ENCODE measurements at regions not wholly inside any gene's neighbourhood (a gene's known extent, or its start where the extent isn't known, plus 50 kb on each side); places are given as distances from the start of the nearest gene placed in this dataset.
A peak's percentile ranks its signal among the peaks of the same experiment; 100 is the strongest.

DNA sequence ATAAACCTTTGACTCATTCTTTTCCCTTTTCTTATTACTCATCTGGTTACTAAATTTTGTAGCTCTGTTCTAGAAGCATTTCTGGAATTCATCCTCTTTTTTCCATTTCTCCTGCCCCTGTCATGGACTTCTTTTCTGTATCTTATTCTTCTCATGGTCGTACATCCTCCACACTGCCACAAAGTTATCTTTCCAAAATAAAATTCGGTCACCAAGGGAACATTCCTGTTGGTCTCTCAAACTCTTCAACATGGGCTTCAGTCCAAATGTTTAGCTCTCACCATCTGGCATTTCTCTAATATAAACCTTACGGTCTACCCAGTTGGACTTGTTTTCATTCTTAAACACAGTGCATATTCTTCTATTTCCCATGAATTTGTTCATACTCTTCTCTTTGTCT is 428.8 kb upstream of the ID4 start:
- intact Hi-C loops (cut with DNase I) = no loop called here
- Histone ChIP-seq H3K36me3 (no peaks in the 10 kb centered on the region), H3K4me1 (no peaks in the 10 kb centered on the region), H3K27ac (no peak overlapping the region), H3K27me3 (no peaks in the 10 kb centered on the region), H3K4me3 (no peak overlapping the region), H3K9me3 (peaks cover 18% of the 10 kb centered on the region)
- DNase-seq (no peak), ATAC-seq (no peak)
- TF ChIP-seq, protein P1, sequence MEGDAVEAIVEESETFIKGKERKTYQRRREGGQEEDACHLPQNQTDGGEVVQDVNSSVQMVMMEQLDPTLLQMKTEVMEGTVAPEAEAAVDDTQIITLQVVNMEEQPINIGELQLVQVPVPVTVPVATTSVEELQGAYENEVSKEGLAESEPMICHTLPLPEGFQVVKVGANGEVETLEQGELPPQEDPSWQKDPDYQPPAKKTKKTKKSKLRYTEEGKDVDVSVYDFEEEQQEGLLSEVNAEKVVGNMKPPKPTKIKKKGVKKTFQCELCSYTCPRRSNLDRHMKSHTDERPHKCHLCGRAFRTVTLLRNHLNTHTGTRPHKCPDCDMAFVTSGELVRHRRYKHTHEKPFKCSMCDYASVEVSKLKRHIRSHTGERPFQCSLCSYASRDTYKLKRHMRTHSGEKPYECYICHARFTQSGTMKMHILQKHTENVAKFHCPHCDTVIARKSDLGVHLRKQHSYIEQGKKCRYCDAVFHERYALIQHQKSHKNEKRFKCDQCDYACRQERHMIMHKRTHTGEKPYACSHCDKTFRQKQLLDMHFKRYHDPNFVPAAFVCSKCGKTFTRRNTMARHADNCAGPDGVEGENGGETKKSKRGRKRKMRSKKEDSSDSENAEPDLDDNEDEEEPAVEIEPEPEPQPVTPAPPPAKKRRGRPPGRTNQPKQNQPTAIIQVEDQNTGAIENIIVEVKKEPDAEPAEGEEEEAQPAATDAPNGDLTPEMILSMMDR (IDR thresholded peaks at IDR 0.05) = no peak

- no peak for DNase-seq
- intact Hi-C loops (cut with DNase I) = no loop called here
- Histone ChIP-seq H3K9me3 (peaks cover 7% of the 10 kb centered on the region), H3K27me3 (no peaks in the 10 kb centered on the region), H3K4me1 (no peaks in the 10 kb centered on the region), H3K36me3 (no peaks in the 10 kb centered on the region), H3K4me3 (no peak overlapping the region), H3K27ac (no peak overlapping the region)
- TF ChIP-seq, protein P1 (IDR thresholded peaks at IDR 0.05) = no peak
- ATAC-seq = peak; percentile 91
Observed at GRCh38 chr6:19410481-19410880, 426.7 kb upstream of the ID4 start.

DNA sequence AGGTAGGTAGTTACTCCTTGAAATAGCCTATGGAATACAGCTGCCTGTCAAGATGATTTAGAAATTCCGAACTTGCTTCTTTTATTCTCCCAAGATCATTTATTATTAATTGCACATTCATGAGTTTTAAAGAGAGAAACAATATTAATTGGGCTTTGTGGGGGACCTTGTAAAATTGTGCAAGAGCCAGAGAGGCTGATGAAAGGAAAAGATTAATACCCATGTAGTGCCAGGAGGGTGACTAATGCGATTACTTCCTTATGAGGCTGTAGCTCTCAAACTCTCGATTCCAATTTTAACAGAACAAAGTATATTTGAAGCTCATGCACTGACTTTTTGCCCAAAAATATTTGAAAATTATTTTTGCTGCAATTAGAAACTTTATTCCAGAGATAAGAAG is 423.8 kb upstream of the ID4 start:
- TF ChIP-seq, protein P1 (IDR thresholded peaks at IDR 0.05) = no peak
- Histone ChIP-seq H3K4me3 (no peak overlapping the region), H3K9me3 (no peaks in the 10 kb centered on the region), H3K36me3 (no peaks in the 10 kb centered on the region), H3K4me1 (no peaks in the 10 kb centered on the region), H3K27me3 (no peaks in the 10 kb centered on the region), H3K27ac (no peak overlapping the region)
- intact Hi-C loops (cut with DNase I) = no loop called here
- DNase-seq (no peak), ATAC-seq (no peak)

DNA sequence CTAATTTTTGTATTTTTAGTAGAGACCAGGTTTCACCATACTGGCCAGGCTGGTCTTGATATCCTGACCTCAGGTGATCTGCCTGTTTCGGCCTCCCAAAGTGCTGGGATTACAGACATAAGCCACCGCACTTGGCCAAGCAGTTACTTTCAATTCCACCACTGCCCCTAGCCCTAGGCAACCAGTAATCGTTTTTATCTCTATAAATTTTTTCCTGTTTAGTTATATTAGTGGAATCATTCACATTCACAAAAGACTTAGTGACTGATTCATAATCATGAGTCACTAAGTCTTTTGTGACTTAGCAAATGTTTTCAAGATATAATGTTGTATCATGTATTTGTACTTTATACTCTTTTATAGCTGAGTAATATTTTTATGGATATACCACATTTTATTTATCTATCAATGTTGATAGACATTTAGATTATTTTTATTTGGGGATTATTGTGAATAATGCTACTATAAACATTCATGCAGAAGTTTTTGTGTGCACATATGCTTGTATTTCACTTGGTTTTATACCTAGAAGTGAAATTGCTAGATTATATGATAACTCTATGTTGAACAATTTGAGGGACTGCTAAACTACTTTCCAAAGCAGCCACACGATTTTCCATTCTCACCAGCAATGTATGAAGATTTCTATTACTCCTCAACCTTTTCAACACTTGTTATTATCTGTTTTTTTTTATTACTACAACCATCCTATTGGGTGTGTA is 421.4 kb upstream of the ID4 start:
- no peaks in the 10 kb centered on the region for H3K4me1 ChIP-seq
- ATAC-seq (no peak), DNase-seq (no peak)
- intact Hi-C loops (cut with DNase I) = no loop called here
- no peak overlapping the region for H3K4me3 ChIP-seq
- no peaks in the 10 kb centered on the region for H3K36me3 ChIP-seq
- TF ChIP-seq, protein P1 (IDR thresholded peaks at IDR 0.05) = no peak
- no peak overlapping the region for H3K27ac ChIP-seq
- H3K9me3 ChIP-seq = no peaks in the 10 kb centered on the region
- H3K27me3 ChIP-seq = no peaks in the 10 kb centered on the region

- intact Hi-C loops (cut with DNase I) = no loop called here
- TF ChIP-seq, protein P1 (IDR thresholded peaks at IDR 0.05) = no peak
- DNase-seq = no peak
- H3K27ac ChIP-seq = no peak overlapping the region
- no peaks in the 10 kb centered on the region for H3K9me3 ChIP-seq
- ATAC-seq = no peak
- no peak overlapping the region for H3K4me3 ChIP-seq
- H3K4me1 ChIP-seq = no peaks in the 10 kb centered on the region
- H3K36me3 ChIP-seq = no peaks in the 10 kb centered on the region
- H3K27me3 ChIP-seq = no peaks in the 10 kb centered on the region
Observed at GRCh38 chr6:19416811-19417210, 420.4 kb upstream of the ID4 start.

DNA sequence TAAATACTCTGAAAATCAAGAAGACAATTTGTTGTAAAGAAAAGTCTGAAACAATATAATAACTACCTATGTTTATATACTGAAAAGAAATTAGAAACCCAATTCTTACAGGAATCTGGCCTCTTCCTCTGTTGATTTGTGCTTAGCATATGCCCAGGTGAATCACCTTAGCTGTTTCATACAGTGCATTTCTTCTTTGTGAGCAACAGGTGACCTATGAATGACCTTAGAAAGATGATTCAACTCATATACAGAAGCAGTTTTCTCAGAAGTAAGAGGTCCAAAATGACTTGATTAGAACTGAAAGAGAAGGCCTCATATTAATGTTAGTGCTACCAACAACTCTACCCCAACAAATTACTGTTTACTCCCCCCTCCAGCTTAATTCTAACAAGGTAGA is 419.5 kb upstream of the ID4 start:
- no peak overlapping the region for H3K4me3 ChIP-seq
- no peaks in the 10 kb centered on the region for H3K36me3 ChIP-seq
- intact Hi-C loops (cut with DNase I) = no loop called here
- no peaks in the 10 kb centered on the region for H3K27me3 ChIP-seq
- DNase-seq (no peak), ATAC-seq (no peak)
- H3K4me1 ChIP-seq = no peaks in the 10 kb centered on the region
- TF ChIP-seq, protein P1 (IDR thresholded peaks at IDR 0.05) = no peak
- no peaks in the 10 kb centered on the region for H3K9me3 ChIP-seq
- H3K27ac ChIP-seq = no peak overlapping the region
